ENCODE measurements at regions not wholly inside any gene's neighbourhood (a gene's known extent, or its start where the extent isn't known, plus 50 kb on each side); places are given as distances from the start of the nearest gene placed in this dataset.

- Histone ChIP-seq H3K27ac (ENCODE audit: low read depth, low read length, poor library complexity, severe bottlenecking) (no peak overlapping the region), H3K4me3 (ENCODE audit: low read depth, low read length, poor library complexity, severe bottlenecking) (no peak overlapping the region), H3K36me3 (ENCODE audit: insufficient read depth, low read length, poor library complexity, severe bottlenecking) (no peaks in the 10 kb centered on the region), H3K4me1 (ENCODE audit: insufficient read depth, low read length, poor library complexity, severe bottlenecking) (no peaks in the 10 kb centered on the region), H3K27me3 (replicated peaks; ENCODE audit: insufficient read depth, low read depth, low read length, poor library complexity) (peaks cover 3% of the 10 kb centered on the region), H3K9me3 (ENCODE audit: low read depth, low read length, poor library complexity, severe bottlenecking) (no peaks in the 10 kb centered on the region)
- no peak for DNase-seq (ENCODE audit: low spot score)
- ChIA-PET POLR2A (ENCODE audit: low non-redundant PET) (no interaction called here), CTCF (no interaction called here)
- no peak for TF ChIP-seq EZH2 (IDR thresholded peaks at IDR 0.05; ENCODE audit: borderline replicate concordance, low read depth, low read length, poor library complexity, severe bottlenecking)
- no peak for TF ChIP-seq CTCF (conservative IDR thresholded peaks at IDR 0.05; ENCODE audit: low read depth, low read length)
- intact Hi-C loops (cut with micrococcal nuclease; ENCODE audit: unreplicated experiment) = no loop called here
- BruUV-seq (replicated peaks) = no TSS peak
Observed at GRCh38 chr20:57049296-57049695, 217.1 kb downstream of the BMP7 start.

- no peak overlapping the region for H3K27ac ChIP-seq (ENCODE audit: low read depth, low read length, poor library complexity, severe bottlenecking)
- no peaks in the 10 kb centered on the region for H3K9me3 ChIP-seq (ENCODE audit: low read depth, low read length, poor library complexity, severe bottlenecking)
- no peak overlapping the region for H3K4me3 ChIP-seq (ENCODE audit: low read depth, low read length, poor library complexity, severe bottlenecking)
- CTCF ChIA-PET = no interaction called here
- POLR2A ChIA-PET (ENCODE audit: low non-redundant PET) = no interaction called here
- no peaks in the 10 kb centered on the region for H3K4me1 ChIP-seq (ENCODE audit: insufficient read depth, low read length, poor library complexity, severe bottlenecking)
- no peak for TF ChIP-seq EZH2 (IDR thresholded peaks at IDR 0.05; ENCODE audit: borderline replicate concordance, low read depth, low read length, poor library complexity, severe bottlenecking)
- TF ChIP-seq CTCF (conservative IDR thresholded peaks at IDR 0.05; ENCODE audit: low read depth, low read length) = no peak
- H3K36me3 ChIP-seq (ENCODE audit: insufficient read depth, low read length, poor library complexity, severe bottlenecking) = no peaks in the 10 kb centered on the region
- intact Hi-C loops (cut with micrococcal nuclease; ENCODE audit: unreplicated experiment) = no loop called here
- H3K27me3 ChIP-seq (replicated peaks; ENCODE audit: insufficient read depth, low read depth, low read length, poor library complexity) = no peaks in the 10 kb centered on the region
- no TSS peak for BruUV-seq (replicated peaks)
- no peak for DNase-seq (ENCODE audit: low spot score)
Observed at GRCh38 chr20:57051096-57051495, 215.3 kb downstream of the BMP7 start.

- intact Hi-C loops (cut with micrococcal nuclease; ENCODE audit: unreplicated experiment) = no loop called here
- Histone ChIP-seq H3K36me3 (ENCODE audit: insufficient read depth, low read length, poor library complexity, severe bottlenecking) (no peaks in the 10 kb centered on the region), H3K4me1 (ENCODE audit: insufficient read depth, low read length, poor library complexity, severe bottlenecking) (no peaks in the 10 kb centered on the region), H3K9me3 (ENCODE audit: low read depth, low read length, poor library complexity, severe bottlenecking) (no peaks in the 10 kb centered on the region), H3K27ac (ENCODE audit: low read depth, low read length, poor library complexity, severe bottlenecking) (no peak overlapping the region), H3K4me3 (ENCODE audit: low read depth, low read length, poor library complexity, severe bottlenecking) (no peak overlapping the region), H3K27me3 (replicated peaks; ENCODE audit: insufficient read depth, low read depth, low read length, poor library complexity) (peaks cover 5% of the 10 kb centered on the region)
- BruUV-seq (replicated peaks) = no TSS peak
- TF ChIP-seq CTCF (conservative IDR thresholded peaks at IDR 0.05; ENCODE audit: low read depth, low read length) = no peak
- TF ChIP-seq EZH2 (IDR thresholded peaks at IDR 0.05; ENCODE audit: borderline replicate concordance, low read depth, low read length, poor library complexity, severe bottlenecking) = no peak
- no peak for DNase-seq (ENCODE audit: low spot score)
- CTCF ChIA-PET = no interaction called here
- POLR2A ChIA-PET (ENCODE audit: low non-redundant PET) = no interaction called here
Observed at GRCh38 chr20:57053067-57053466, 213.4 kb downstream of the BMP7 start.
